Liver (tissue), 3 donors: ENCODE measurements at regions not wholly inside any gene's neighbourhood (a gene's known extent, or its start where the extent isn't known, plus 50 kb on each side); places are given as distances from the start of the nearest gene placed in this dataset.

Experiments
- CTCF ChIP-seq: fragments of 150-350 bp; IDR thresholded peaks from 2 replicates; pipeline ENCODE4 v1.5.1; 2017; ENCODE audit warnings: improper control_type of control experiment, low read depth, low read length; ENCODE audit not compliant: missing input control
- EGR1 ChIP-seq, 2 donors: IDR thresholded peaks; 2 replicates each; pipeline ENCODE4 v1.6.1; 2016 to 2018; ENCODE audit warnings: antibody characterized with exemption in 2 of 2, low read depth in 2 of 2
- JUND ChIP-seq, 2 donors: IDR thresholded peaks; 2 replicates each; pipeline ENCODE4 v1.6.1; 2016; ENCODE audit warnings: antibody characterized with exemption in 2 of 2
- MAX ChIP-seq: IDR thresholded peaks from 2 replicates; pipeline ENCODE4 v1.6.1; 2016; ENCODE audit warnings: antibody characterized with exemption
- RAD21 ChIP-seq, 2 donors: IDR thresholded peaks; 2 replicates each; pipeline ENCODE4 v1.6.1; 2016; ENCODE audit warnings: antibody characterized with exemption in 2 of 2, mild to moderate bottlenecking in 2 of 2
- REST ChIP-seq: IDR thresholded peaks from 2 replicates; pipeline ENCODE4 v1.6.1; 2016; ENCODE audit warnings: antibody characterized with exemption, mild to moderate bottlenecking
- TAF1 ChIP-seq: conservative IDR thresholded peaks from 2 replicates; pipeline ENCODE4 v1.6.1; 2016; ENCODE audit warnings: antibody characterized with exemption, mild to moderate bottlenecking
- ZBTB33 ChIP-seq: IDR thresholded peaks from 2 replicates; pipeline ENCODE4 v1.6.1; 2016; ENCODE audit warnings: antibody characterized with exemption
- donor health status: healthy.
- donor health status: healthy.

GRCh38 chr21:41068496-41068895 lies 99.5 kb upstream of the BACE2 start:
- no peak for TF ChIP-seq CTCF
- TF ChIP-seq RAD21 (IDR thresholded peaks at IDR 0.05), result no peak
- no peak for TF ChIP-seq ZBTB33
- TF ChIP-seq MAX, result no peak
- no peak for TF ChIP-seq JUND (IDR thresholded peaks at IDR 0.05)
- TF ChIP-seq TAF1, result no peak
- no peak for TF ChIP-seq REST
- TF ChIP-seq EGR1 (IDR thresholded peaks at IDR 0.05; ENCODE audit: low read depth in 2 of 2), result no peak
